HepG2 (cell line): ENCODE measurements at regions not wholly inside any gene's neighbourhood (a gene's known extent, or its start where the extent isn't known, plus 50 kb on each side); places are given as distances from the start of the nearest gene placed in this dataset.

Experiments
- ATAC-seq: fragments of 200-7000 bp; cut with Tn5 transposase; 3 replicates; pipeline ENCODE4 v1.9.1; 2020; ENCODE audit warnings: mild to moderate bottlenecking, moderate library complexity
- BruUV-seq: library from RNA; stranded (reverse); fragments of 400-500 nt; replicated peaks from 2 replicates; lab custom pipeline; 2021; lab: Mats Ljungman, UMichigan
- CTCF ChIA-PET: fragments of 300-600 bp; formaldehyde crosslinking; extraction: SDS; loops from one replicate; lab custom pipeline; 2021; ENCODE audit warnings: low total read pairs, inconsistent platforms, low intra/inter-chr PET ratio; lab: Yijun Ruan, JAX
- POLR2A ChIA-PET: fragments of 350-600 bp; sonication (Branson Sonifier 250); formaldehyde crosslinking; loops from one replicate; lab custom pipeline; 2020; ENCODE audit warnings: antibody characterized with exemption, inconsistent platforms; lab: Yijun Ruan, JAX
- DNase-seq: peaks from one replicate; pipeline ENCODE4 v3.0.0-alpha.2; 2015; ENCODE audit warnings: low spot score
- FAIRE-seq: peaks from 3 replicates; lab custom pipeline; 2011; peaks lifted over from hg19 to GRCh38; lab: Jason Lieb, UNC
- H2AFZ ChIP-seq: one replicate; pipeline ENCODE4 v1.6.1; 2011; ENCODE audit warnings: low read length, inconsistent platforms
- H3K27ac ChIP-seq: fragments of 300-600 bp; 3 replicates; pipeline ENCODE4 v1.8.0; 2011; ENCODE audit warnings: mixed run types, mild to moderate bottlenecking, mixed read lengths, low read length, inconsistent platforms; ENCODE audit not compliant: insufficient read depth; ENCODE audit errors: extremely low read length
- H3K27me3 ChIP-seq, 2 experiments: fragments of 200-600 bp in 1 of 2; 2 replicates in 1 of 2; 3 replicates in 1 of 2; pipeline versions ENCODE4 v1.6.0 to v1.8.0; 2011; ENCODE audit warnings: low read length in 2 of 2, mild to moderate bottlenecking in 2 of 2, moderate library complexity in 2 of 2, inconsistent platforms in 1 of 2; ENCODE audit not compliant: insufficient read depth in 2 of 2, control insufficient read depth in 1 of 2
- H3K36me3 ChIP-seq, 2 experiments: fragments of 200-600 bp in 1 of 2; replicated peaks in 1 of 2; 2 replicates in 1 of 2; 3 replicates in 1 of 2; pipeline versions ENCODE4 v1.5.1 to v1.8.0; 2011; ENCODE audit warnings: low read length in 2 of 2, inconsistent platforms in 1 of 2; ENCODE audit not compliant: insufficient read depth in 2 of 2, control insufficient read depth in 1 of 2
- H3K4me1 ChIP-seq: 2 replicates; pipeline ENCODE4 v1.5.1; 2012; ENCODE audit warnings: low read length, inconsistent platforms; ENCODE audit not compliant: insufficient read depth
- H3K4me2 ChIP-seq: 2 replicates; pipeline ENCODE4 v1.6.0; 2011; ENCODE audit warnings: low read depth, low read length, inconsistent platforms
- H3K4me3 ChIP-seq, 3 experiments: fragments of 200-600 bp in 1 of 3; sonication (generic), shearing (Covaris generic) in 1 of 3; replicated peaks in 1 of 3; 2 replicates each; pipeline ENCODE4 v1.5.1; 2011 to 2016; ENCODE audit warnings: low read length in 3 of 3, inconsistent platforms in 2 of 3, low read depth in 2 of 3, mild to moderate bottlenecking in 2 of 3, control low read depth in 1 of 3, mixed read lengths in 1 of 3; ENCODE audit not compliant: insufficient read depth in 1 of 3
- H3K79me2 ChIP-seq: one replicate; pipeline ENCODE4 v1.6.1; 2011; ENCODE audit warnings: low read length, inconsistent platforms; ENCODE audit not compliant: insufficient read depth
- H3K9ac ChIP-seq: 2 replicates; pipeline ENCODE4 v1.6.0; 2011; ENCODE audit warnings: mild to moderate bottlenecking, low read depth, low read length, inconsistent platforms; ENCODE audit not compliant: insufficient read depth
- H3K9me3 ChIP-seq: 2 replicates; pipeline ENCODE4 v1.5.1; 2012; ENCODE audit warnings: mild to moderate bottlenecking, low read length
- H4K20me1 ChIP-seq: 2 replicates; pipeline ENCODE4 v1.6.0; 2011; ENCODE audit warnings: inconsistent platforms, mild to moderate bottlenecking, low read length, moderate library complexity; ENCODE audit not compliant: insufficient read depth
- GZF1 ChIP-seq: sonication (generic); formaldehyde crosslinking; IDR thresholded peaks from 2 replicates; pipeline ENCODE4 v1.5.1; 2020; ENCODE audit warnings: mild to moderate bottlenecking, missing genetic modification reagents
- HIVEP1 ChIP-seq: sonication (generic); formaldehyde crosslinking; IDR thresholded peaks from 2 replicates; pipeline ENCODE4 v1.4.0; 2020; ENCODE audit warnings: mild to moderate bottlenecking, missing genetic modification reagents
- KLF15 ChIP-seq: sonication (generic); formaldehyde crosslinking; IDR thresholded peaks from 2 replicates; pipeline ENCODE4 v1.8.1; 2023; ENCODE audit warnings: borderline replicate concordance, mild to moderate bottlenecking, inconsistent platforms, missing genetic modification reagents, mixed read lengths
- MAX ChIP-seq: IDR thresholded peaks from 2 replicates; pipeline ENCODE4 v1.6.1; 2012; ENCODE audit warnings: inconsistent platforms
- NR2C2 ChIP-seq: sonication (generic); formaldehyde crosslinking; IDR thresholded peaks from 2 replicates; pipeline ENCODE4 v1.4.0; 2020; ENCODE audit warnings: missing genetic modification reagents, mild to moderate bottlenecking, moderate library complexity, borderline replicate concordance
- PCBP2 ChIP-seq: fragments of 200-400 bp; formaldehyde crosslinking; optimal IDR thresholded peaks from 2 replicates; pipeline ENCODE3; 2018; ENCODE audit warnings: low read length, low read depth; ENCODE audit not compliant: poor library complexity, severe bottlenecking
- PHF5A ChIP-seq: IDR thresholded peaks from one replicate; pipeline ENCODE4 v1.6.1; 2018; ENCODE audit warnings: low read depth, missing genetic modification reagents; ENCODE audit not compliant: unreplicated experiment
- PITX1 ChIP-seq: sonication (generic); formaldehyde crosslinking; IDR thresholded peaks from 2 replicates; pipeline ENCODE4 v1.5.1; 2020; ENCODE audit warnings: mild to moderate bottlenecking, missing genetic modification reagents
- ZBTB7B ChIP-seq: sonication (generic); formaldehyde crosslinking; IDR thresholded peaks from 2 replicates; pipeline ENCODE4 v1.4.0; 2020; ENCODE audit warnings: missing genetic modification reagents
- ZNF263 ChIP-seq: sonication (generic); formaldehyde crosslinking; IDR thresholded peaks from 2 replicates; pipeline ENCODE4 v1.4.0; 2020; ENCODE audit warnings: missing genetic modification reagents
- ZNF451 ChIP-seq: sonication (generic); formaldehyde crosslinking; IDR thresholded peaks from 2 replicates; pipeline ENCODE4 v1.5.0; 2020; ENCODE audit warnings: mild to moderate bottlenecking, missing genetic modification reagents
- ZNF484 ChIP-seq: sonication (generic); formaldehyde crosslinking; IDR thresholded peaks from 2 replicates; pipeline ENCODE4 v1.5.1; 2020; ENCODE audit warnings: mild to moderate bottlenecking, low read depth, missing genetic modification reagents, borderline replicate concordance
- ZNF556 ChIP-seq: sonication (generic); formaldehyde crosslinking; IDR thresholded peaks from 2 replicates; pipeline ENCODE4 v1.4.0; 2020; ENCODE audit warnings: mild to moderate bottlenecking, missing genetic modification reagents, borderline replicate concordance
- ZNF724P ChIP-seq: sonication (generic); formaldehyde crosslinking; IDR thresholded peaks from 2 replicates; pipeline ENCODE4 v1.8.0; 2022; ENCODE audit warnings: missing genetic modification reagents, borderline replicate concordance
- ZSCAN30 ChIP-seq: sonication (generic); formaldehyde crosslinking; IDR thresholded peaks from 2 replicates; pipeline ENCODE4 v1.5.0; 2020; ENCODE audit warnings: mild to moderate bottlenecking, missing genetic modification reagents
- WGBS: methylation state at CpG from one replicate; pipeline ENCODE4 v1.1.6; 2017; ENCODE audit warnings: low lambda C conversion rate; 5-methylcytosine and 5-hydroxymethylcytosine counted together
- in situ Hi-C: cut with HindIII; loops from 2 replicates; pipeline ENCODE4 v1.10.0; 2017; ENCODE audit warnings: low pct_unique_long_range_greater_than_20kb; ENCODE audit not compliant: extremely low pct_ligation_motif_present
- intact Hi-C: fragments of 100-400 bp; cut with micrococcal nuclease; formaldehyde crosslinking; loops from one replicate; pipeline ENCODE4 v1.10.0; 2022; ENCODE audit not compliant: unreplicated experiment
- TF ChIP-seq, protein P1 (sequence below): sonication (generic); formaldehyde crosslinking; IDR thresholded peaks from 2 replicates; pipeline ENCODE4 v1.9.0; 2022; ENCODE audit warnings: low read depth, missing genetic modification reagents
- TF ChIP-seq, protein P2 (sequence below): sonication (generic); formaldehyde crosslinking; IDR thresholded peaks from 2 replicates; pipeline ENCODE4 v1.4.0; 2020; ENCODE audit warnings: mild to moderate bottlenecking, low read depth, missing genetic modification reagents
- TF ChIP-seq, protein P3 (sequence below): sonication (generic); formaldehyde crosslinking; IDR thresholded peaks from 2 replicates; pipeline ENCODE4 v1.5.0; 2020; ENCODE audit warnings: missing genetic modification reagents, mild to moderate bottlenecking, borderline replicate concordance
- TF ChIP-seq, protein P4 (sequence below): sonication (generic); formaldehyde crosslinking; IDR thresholded peaks from 2 replicates; pipeline ENCODE4 v1.4.0; 2020; ENCODE audit warnings: mild to moderate bottlenecking, missing genetic modification reagents

GRCh38 chr9:78806492-78807160 is 509.7 kb downstream of the PSAT1 start:
- Histone ChIP-seq H3K79me2 (no peaks in the 10 kb centered on the region), H2AFZ (no peak overlapping the region), H3K9me3 (no peaks in the 10 kb centered on the region), H4K20me1 (no peaks in the 10 kb centered on the region), H3K9ac (no peak overlapping the region), H3K4me2 (no peak overlapping the region), H3K27me3 (no peaks in the 10 kb centered on the region), H3K36me3 (no peaks in the 10 kb centered on the region), H3K4me3 (no peak overlapping the region), H3K27ac (no peak overlapping the region), H3K4me1 (no peaks in the 10 kb centered on the region)
- intact Hi-C loops = no loop called here
- in situ Hi-C loops = no loop called here
- ChIA-PET POLR2A (no interaction called here), CTCF (no interaction called here)
- BruUV-seq = no TSS peak
- no peak for ATAC-seq
- no peak for DNase-seq
- FAIRE-seq = no peak
- 2% methylated on average over 4 of the region's 4 CpGs for WGBS
- no peak for TF ChIP-seq HIVEP1
- TF ChIP-seq ZNF724P = no peak
- TF ChIP-seq MAX = no peak
- TF ChIP-seq, protein P1, sequence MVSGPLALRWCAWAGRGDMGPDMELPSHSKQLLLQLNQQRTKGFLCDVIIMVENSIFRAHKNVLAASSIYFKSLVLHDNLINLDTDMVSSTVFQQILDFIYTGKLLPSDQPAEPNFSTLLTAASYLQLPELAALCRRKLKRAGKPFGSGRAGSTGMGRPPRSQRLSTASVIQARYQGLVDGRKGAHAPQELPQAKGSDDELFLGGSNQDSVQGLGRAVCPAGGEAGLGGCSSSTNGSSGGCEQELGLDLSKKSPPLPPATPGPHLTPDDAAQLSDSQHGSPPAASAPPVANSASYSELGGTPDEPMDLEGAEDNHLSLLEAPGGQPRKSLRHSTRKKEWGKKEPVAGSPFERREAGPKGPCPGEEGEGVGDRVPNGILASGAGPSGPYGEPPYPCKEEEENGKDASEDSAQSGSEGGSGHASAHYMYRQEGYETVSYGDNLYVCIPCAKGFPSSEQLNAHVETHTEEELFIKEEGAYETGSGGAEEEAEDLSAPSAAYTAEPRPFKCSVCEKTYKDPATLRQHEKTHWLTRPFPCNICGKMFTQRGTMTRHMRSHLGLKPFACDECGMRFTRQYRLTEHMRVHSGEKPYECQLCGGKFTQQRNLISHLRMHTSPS (CRISPR knock-in tag) = no peak
- TF ChIP-seq, protein P2, sequence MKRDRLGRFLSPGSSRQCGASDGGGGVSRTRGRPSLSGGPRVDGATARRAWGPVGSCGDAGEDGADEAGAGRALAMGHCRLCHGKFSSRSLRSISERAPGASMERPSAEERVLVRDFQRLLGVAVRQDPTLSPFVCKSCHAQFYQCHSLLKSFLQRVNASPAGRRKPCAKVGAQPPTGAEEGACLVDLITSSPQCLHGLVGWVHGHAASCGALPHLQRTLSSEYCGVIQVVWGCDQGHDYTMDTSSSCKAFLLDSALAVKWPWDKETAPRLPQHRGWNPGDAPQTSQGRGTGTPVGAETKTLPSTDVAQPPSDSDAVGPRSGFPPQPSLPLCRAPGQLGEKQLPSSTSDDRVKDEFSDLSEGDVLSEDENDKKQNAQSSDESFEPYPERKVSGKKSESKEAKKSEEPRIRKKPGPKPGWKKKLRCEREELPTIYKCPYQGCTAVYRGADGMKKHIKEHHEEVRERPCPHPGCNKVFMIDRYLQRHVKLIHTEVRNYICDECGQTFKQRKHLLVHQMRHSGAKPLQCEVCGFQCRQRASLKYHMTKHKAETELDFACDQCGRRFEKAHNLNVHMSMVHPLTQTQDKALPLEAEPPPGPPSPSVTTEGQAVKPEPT (CRISPR knock-in tag) = no peak
- TF ChIP-seq PITX1 = no peak
- no peak for TF ChIP-seq ZNF556 (CRISPR knock-in tag)
- no peak for TF ChIP-seq ZNF263 (CRISPR knock-in tag)
- TF ChIP-seq NR2C2 = no peak
- TF ChIP-seq, protein P3, sequence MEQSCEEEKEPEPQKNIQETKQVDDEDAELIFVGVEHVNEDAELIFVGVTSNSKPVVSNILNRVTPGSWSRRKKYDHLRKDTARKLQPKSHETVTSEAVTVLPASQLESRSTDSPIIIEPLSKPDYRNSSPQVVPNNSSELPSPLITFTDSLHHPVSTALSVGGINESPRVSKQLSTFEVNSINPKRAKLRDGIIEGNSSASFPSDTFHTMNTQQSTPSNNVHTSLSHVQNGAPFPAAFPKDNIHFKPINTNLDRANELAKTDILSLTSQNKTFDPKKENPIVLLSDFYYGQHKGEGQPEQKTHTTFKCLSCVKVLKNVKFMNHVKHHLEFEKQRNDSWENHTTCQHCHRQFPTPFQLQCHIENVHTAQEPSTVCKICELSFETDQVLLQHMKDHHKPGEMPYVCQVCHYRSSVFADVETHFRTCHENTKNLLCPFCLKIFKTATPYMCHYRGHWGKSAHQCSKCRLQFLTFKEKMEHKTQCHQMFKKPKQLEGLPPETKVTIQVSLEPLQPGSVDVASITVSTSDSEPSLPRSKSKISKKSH (CRISPR knock-in tag) = no peak
- no peak for TF ChIP-seq KLF15 (CRISPR knock-in tag)
- TF ChIP-seq ZBTB7B (CRISPR knock-in tag) = no peak
- no peak for TF ChIP-seq GZF1 (CRISPR knock-in tag)
- no peak for TF ChIP-seq PCBP2
- TF ChIP-seq ZNF484 (CRISPR knock-in tag) = no peak
- TF ChIP-seq ZSCAN30 = no peak
- no peak for TF ChIP-seq ZNF451
- TF ChIP-seq PHF5A (CRISPR knock-in tag) = no peak
- TF ChIP-seq, protein P4, sequence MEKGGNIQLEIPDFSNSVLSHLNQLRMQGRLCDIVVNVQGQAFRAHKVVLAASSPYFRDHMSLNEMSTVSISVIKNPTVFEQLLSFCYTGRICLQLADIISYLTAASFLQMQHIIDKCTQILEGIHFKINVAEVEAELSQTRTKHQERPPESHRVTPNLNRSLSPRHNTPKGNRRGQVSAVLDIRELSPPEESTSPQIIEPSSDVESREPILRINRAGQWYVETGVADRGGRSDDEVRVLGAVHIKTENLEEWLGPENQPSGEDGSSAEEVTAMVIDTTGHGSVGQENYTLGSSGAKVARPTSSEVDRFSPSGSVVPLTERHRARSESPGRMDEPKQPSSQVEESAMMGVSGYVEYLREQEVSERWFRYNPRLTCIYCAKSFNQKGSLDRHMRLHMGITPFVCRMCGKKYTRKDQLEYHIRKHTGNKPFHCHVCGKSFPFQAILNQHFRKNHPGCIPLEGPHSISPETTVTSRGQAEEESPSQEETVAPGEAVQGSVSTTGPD (CRISPR knock-in tag) = no peak
